ENCODE measurements at regions not wholly inside any gene's neighbourhood (a gene's known extent, or its start where the extent isn't known, plus 50 kb on each side); places are given as distances from the start of the nearest gene placed in this dataset.

- Histone ChIP-seq H3K4me3 (ENCODE audit: low read depth, low read length) (no peak overlapping the region), H3K9me3 (ENCODE audit: control insufficient read depth, insufficient read depth, low read depth, low read length) (no peaks in the 10 kb centered on the region), H3K4me1 (ENCODE audit: control insufficient read depth, insufficient read depth, low read length) (no peaks in the 10 kb centered on the region), H3K27ac (ENCODE audit: extremely low read depth, low read depth, low read length) (no peak overlapping the region), H3K36me3 (ENCODE audit: control insufficient read depth in 2 of 2, insufficient read depth in 1 of 2, low read length in 2 of 2) (no peaks in the 10 kb centered on the region)
- TF ChIP-seq SP7 (tag by site-specific recombination; IDR thresholded peaks at IDR 0.05): no peak
- TF ChIP-seq ZSCAN18 (tag by site-specific recombination; IDR thresholded peaks at IDR 0.05): no peak
- no peak for TF ChIP-seq ZNF701 (tag by site-specific recombination; IDR thresholded peaks at IDR 0.05)
- TF ChIP-seq ELK4 (IDR thresholded peaks at IDR 0.05; ENCODE audit: borderline replicate concordance, low read depth, low read length): no peak
- no peak for TF ChIP-seq ZNF112 (tag by site-specific recombination; IDR thresholded peaks at IDR 0.05)
- TF ChIP-seq ZBTB1 (tag by site-specific recombination; IDR thresholded peaks at IDR 0.05): no peak
- ChIA-PET CTCF (interaction anchor here (1.1 kb wide), 1 partner anchor 25 kb away, joined by 4 read pairs; no protein-coding TSS in a partner anchor), POLR2A (no interaction called here)
Measured at GRCh38 chr1:222071387-222071786, 329.5 kb upstream of the DUSP10 start.

- TF ChIP-seq PRDM2 (tag by site-specific recombination; IDR thresholded peaks at IDR 0.05; ENCODE audit: borderline replicate concordance) (no peak), IKZF3 (tag by site-specific recombination; IDR thresholded peaks at IDR 0.05) (no peak), ZNF146 (tag by site-specific recombination; IDR thresholded peaks at IDR 0.05) (no peak), REST (tag by site-specific recombination; IDR thresholded peaks at IDR 0.05) (no peak), ZNF292 (tag by site-specific recombination; IDR thresholded peaks at IDR 0.05; ENCODE audit: borderline replicate concordance, low read depth) (no peak), ZNF133 (tag by site-specific recombination; IDR thresholded peaks at IDR 0.05) (no peak), ZNF112 (tag by site-specific recombination; IDR thresholded peaks at IDR 0.05) (no peak), ZNF529 (tag by site-specific recombination; IDR thresholded peaks at IDR 0.05; ENCODE audit: insufficient replicate concordance) (no peak)
- Histone ChIP-seq H3K27ac (ENCODE audit: extremely low read depth, low read depth, low read length) (no peak overlapping the region), H3K4me1 (ENCODE audit: control insufficient read depth, insufficient read depth, low read length) (no peaks in the 10 kb centered on the region), H3K9me3 (ENCODE audit: control insufficient read depth, insufficient read depth, low read depth, low read length) (no peaks in the 10 kb centered on the region), H3K4me3 (ENCODE audit: low read depth, low read length) (no peak overlapping the region), H3K36me3 (ENCODE audit: control insufficient read depth in 2 of 2, insufficient read depth in 1 of 2, low read length in 2 of 2) (no peaks in the 10 kb centered on the region)
- ChIA-PET POLR2A (no interaction called here), CTCF (interaction anchor here (0.6 to 1.0 kb wide), 2 partner anchors 633 to 716 kb away, joined by 4 to 5 read pairs; no protein-coding TSS in a partner anchor)
Measured at GRCh38 chr1:222068937-222069336, 327.0 kb upstream of the DUSP10 start.

Data from HEK293 (cell line).